Cardiac muscle cell (in vitro differentiated cells and primary cell): ENCODE measurements at regions not wholly inside any gene's neighbourhood (a gene's known extent, or its start where the extent isn't known, plus 50 kb on each side); places are given as distances from the start of the nearest gene placed in this dataset.
A peak's percentile ranks its signal among the peaks of the same experiment; 100 is the strongest.

Source experiments
- DNase-seq, 2 donors: peaks; one replicate each; pipeline versions ENCODE4 v3.0.0 to v3.0.0-alpha.2; 2010 to 2017; ENCODE audit warnings: low read depth in 1 of 2, low spot score in 1 of 2
- H3K27ac ChIP-seq: fragments of 200-600 bp; sonication (generic); 2 replicates; pipeline ENCODE4 v1.5.1; 2016
- H3K27me3 ChIP-seq: fragments of 200-600 bp; sonication (generic); 2 replicates; pipeline ENCODE4 v1.6.0; 2016; ENCODE audit warnings: control low read depth
- H3K36me3 ChIP-seq: fragments of 200-600 bp; sonication (generic); 2 replicates; pipeline ENCODE4 v1.5.1; 2016; ENCODE audit warnings: control low read depth
- H3K4me1 ChIP-seq: fragments of 200-600 bp; sonication (generic); 2 replicates; pipeline ENCODE4 v1.8.1; 2017; ENCODE audit warnings: low read depth, mild to moderate bottlenecking, mixed run types
- H3K4me3 ChIP-seq: fragments of 200-600 bp; sonication (generic); 2 replicates; pipeline ENCODE4 v1.5.1; 2016; ENCODE audit warnings: mild to moderate bottlenecking
- H3K9me3 ChIP-seq: fragments of 200-600 bp; sonication (generic); 2 replicates; pipeline ENCODE4 v1.5.1; 2017; ENCODE audit warnings: low read depth, mild to moderate bottlenecking, control low read depth
- TF ChIP-seq, protein P1 (sequence below): IDR thresholded peaks from 2 replicates; pipeline ENCODE4 v1.5.1; 2012; ENCODE audit warnings: low read depth, mild to moderate bottlenecking, low read length

DNA sequence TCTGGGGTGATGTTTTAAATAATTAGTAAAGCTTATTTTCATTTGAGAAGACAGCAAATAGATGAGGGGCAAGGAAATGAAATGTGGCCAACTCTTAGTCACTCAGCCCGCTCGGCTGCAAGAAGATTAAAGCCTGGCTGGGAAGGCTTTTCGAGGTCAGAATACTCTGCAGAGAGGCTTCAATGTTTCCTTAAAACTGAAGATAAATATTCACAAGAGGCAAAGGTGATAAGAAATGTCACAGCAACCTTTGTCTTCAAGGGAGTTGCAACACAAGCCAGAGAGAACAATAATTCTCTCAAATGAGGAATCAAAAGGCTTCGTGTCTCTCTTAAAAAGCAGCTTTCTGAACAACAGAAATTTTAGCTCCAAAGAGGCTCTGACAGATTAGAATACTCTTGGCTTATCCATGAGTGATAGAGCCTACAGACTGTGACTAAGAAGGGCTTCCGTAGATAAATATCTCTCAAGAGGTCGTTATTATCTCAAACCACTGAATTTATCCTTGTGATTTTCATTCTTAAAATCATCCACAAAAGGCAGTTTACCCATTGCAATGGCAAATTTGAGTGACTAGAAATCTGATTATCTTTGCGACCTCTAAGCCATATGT, 92.5 kb downstream of the KLF6 start:
- peak in 1 of 2 donors; percentile 38 for DNase-seq
- Histone ChIP-seq H3K36me3 (no peaks in the 10 kb centered on the region), H3K27ac (no peak overlapping the region), H3K4me3 (no peak overlapping the region), H3K9me3 (no peaks in the 10 kb centered on the region), H3K27me3 (no peaks in the 10 kb centered on the region), H3K4me1 (peaks cover 11% of the 10 kb centered on the region)
- TF ChIP-seq, protein P1, sequence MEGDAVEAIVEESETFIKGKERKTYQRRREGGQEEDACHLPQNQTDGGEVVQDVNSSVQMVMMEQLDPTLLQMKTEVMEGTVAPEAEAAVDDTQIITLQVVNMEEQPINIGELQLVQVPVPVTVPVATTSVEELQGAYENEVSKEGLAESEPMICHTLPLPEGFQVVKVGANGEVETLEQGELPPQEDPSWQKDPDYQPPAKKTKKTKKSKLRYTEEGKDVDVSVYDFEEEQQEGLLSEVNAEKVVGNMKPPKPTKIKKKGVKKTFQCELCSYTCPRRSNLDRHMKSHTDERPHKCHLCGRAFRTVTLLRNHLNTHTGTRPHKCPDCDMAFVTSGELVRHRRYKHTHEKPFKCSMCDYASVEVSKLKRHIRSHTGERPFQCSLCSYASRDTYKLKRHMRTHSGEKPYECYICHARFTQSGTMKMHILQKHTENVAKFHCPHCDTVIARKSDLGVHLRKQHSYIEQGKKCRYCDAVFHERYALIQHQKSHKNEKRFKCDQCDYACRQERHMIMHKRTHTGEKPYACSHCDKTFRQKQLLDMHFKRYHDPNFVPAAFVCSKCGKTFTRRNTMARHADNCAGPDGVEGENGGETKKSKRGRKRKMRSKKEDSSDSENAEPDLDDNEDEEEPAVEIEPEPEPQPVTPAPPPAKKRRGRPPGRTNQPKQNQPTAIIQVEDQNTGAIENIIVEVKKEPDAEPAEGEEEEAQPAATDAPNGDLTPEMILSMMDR: no peak

DNA sequence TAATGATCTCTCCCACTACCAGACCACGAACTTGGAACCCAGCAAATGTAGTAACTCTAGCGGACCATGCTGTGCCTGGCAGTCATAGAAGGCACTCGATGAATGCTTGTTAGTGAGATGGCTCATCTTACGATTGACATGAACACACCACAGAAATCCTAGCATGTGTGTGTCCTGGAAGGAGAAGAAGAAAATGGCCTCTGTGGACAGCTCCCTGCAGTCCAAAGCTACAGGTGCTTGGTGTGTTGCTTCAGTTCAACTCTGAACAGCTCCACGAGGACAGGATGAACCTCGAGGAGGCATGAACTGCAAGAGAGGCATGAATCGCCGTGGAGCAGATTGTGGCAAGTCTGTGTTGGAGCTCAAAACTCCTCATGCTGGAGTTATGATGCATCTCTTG, 93.5 kb downstream of the KLF6 start:
- H3K27me3 ChIP-seq: no peaks in the 10 kb centered on the region
- TF ChIP-seq, protein P1: no peak
- peak; percentile 24 to 42 for DNase-seq
- H3K27ac ChIP-seq: no peak overlapping the region
- H3K9me3 ChIP-seq: no peaks in the 10 kb centered on the region
- no peak overlapping the region for H3K4me3 ChIP-seq
- no peaks in the 10 kb centered on the region for H3K36me3 ChIP-seq
- H3K4me1 ChIP-seq: peaks cover 14% of the 10 kb centered on the region

DNA sequence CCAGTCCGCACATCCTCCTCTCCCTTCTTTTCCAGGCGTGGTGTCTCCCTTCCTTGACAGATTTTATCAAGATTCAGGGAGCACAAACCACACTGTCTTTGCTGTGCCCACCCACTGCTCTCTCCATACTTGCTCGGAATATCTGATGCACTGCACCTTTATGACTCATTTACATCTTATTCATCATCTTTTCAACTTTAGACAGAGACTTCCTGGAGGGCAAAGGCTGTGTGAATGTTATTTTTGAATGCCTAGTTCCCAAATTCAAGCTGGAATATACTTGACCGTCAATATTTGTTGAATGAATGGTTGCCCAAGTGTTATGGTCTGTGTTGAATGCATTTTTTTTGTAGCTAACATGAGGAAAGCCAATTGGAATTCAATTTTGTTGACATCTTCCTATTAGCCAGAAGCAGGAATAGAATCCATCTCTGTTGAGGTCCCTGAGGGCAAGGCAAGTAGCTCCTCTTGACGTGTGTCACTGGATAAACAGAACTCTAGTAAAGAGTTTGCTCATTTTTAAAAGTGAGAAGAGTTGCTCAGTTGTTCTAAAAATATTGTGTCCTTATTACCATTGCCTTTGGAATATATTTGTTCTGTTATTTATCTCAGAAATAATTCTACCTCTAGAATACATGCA, 95.0 kb downstream of the KLF6 start:
- Histone ChIP-seq H3K36me3 (no peaks in the 10 kb centered on the region), H3K4me1 (peaks cover 23% of the 10 kb centered on the region), H3K27me3 (no peaks in the 10 kb centered on the region), H3K9me3 (no peaks in the 10 kb centered on the region), H3K4me3 (no peak overlapping the region), H3K27ac (no peak overlapping the region)
- no peak for DNase-seq
- TF ChIP-seq, protein P1: no peak

DNA sequence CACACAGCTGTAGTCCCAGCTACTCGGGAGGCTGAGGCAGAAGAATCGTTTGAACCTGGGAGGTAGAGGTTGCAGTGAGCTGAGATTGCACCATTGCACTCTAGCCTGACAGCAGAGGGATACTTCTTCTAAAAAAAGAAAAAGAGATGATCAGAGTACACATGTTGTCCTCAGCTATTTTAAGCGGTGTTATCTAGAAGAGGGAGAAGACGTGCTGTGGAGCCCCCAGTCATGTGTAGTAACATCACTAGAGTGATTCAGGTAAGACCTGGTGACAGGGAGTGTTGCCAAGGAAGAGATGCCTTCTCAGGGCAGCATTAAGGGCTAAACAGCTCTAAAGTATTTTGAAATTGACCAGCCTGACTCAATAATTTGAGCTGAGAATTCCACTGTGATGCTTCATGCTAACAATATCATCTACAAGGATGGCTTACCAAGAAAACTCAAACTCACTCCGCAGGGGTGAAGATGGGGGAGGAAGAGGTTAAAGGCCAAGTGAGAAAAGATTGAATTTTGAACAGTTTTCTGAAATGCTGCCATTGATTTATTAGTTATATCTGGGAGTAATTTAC, 97.4 kb downstream of the KLF6 start:
- TF ChIP-seq, protein P1: no peak
- H3K27ac ChIP-seq: no peak overlapping the region
- H3K36me3 ChIP-seq: no peaks in the 10 kb centered on the region
- H3K27me3 ChIP-seq: no peaks in the 10 kb centered on the region
- H3K4me1 ChIP-seq: peaks cover 25% of the 10 kb centered on the region
- no peaks in the 10 kb centered on the region for H3K9me3 ChIP-seq
- H3K4me3 ChIP-seq: no peak overlapping the region
- no peak for DNase-seq

DNA sequence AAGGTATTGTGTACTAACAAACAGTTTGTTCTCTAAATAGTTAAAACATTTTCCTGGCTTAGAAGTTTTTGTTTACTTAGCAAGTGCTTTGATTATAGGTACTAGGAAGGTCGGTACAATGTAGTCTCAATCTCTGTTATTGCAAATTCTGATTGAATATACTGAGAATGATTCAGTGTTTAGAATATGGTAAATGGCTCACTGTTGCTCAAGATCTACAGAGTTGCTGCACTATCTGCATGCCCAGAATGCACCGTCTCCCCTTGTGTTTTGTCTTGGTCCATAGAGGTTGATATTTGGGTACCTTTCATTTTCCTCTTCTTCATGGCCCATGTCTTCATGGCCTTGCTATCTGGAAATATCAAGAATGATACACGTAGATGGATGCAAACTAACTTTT, 99.6 kb downstream of the KLF6 start:
- Histone ChIP-seq H3K27ac (no peak overlapping the region), H3K4me3 (no peak overlapping the region), H3K9me3 (no peaks in the 10 kb centered on the region), H3K4me1 (peaks cover 17% of the 10 kb centered on the region), H3K36me3 (no peaks in the 10 kb centered on the region), H3K27me3 (no peaks in the 10 kb centered on the region)
- DNase-seq: no peak
- TF ChIP-seq, protein P1: no peak
